ENCODE measurements at regions not wholly inside any gene's neighbourhood (a gene's known extent, or its start where the extent isn't known, plus 50 kb on each side); places are given as distances from the start of the nearest gene placed in this dataset.
"Not testable (repeated sequence)": the region's sequence is repeated elsewhere in the genome, so short reads cannot be mapped to it uniquely, and the experiment has no call there.

GRCh38 chr22:47356511-47357011 lies 594.1 kb downstream of the TBC1D22A start:
- DNase-seq (ENCODE audit: extremely low read depth in 1 of 2, low read depth in 1 of 2) = no peak

GRCh38 chr22:47355776-47356510 lies 593.5 kb downstream of the TBC1D22A start:
- DNase-seq (ENCODE audit: extremely low read depth in 1 of 2, low read depth in 1 of 2) = no peak

GRCh38 chr22:47355388-47355725 lies 592.9 kb downstream of the TBC1D22A start:
- no peak for DNase-seq (ENCODE audit: extremely low read depth in 1 of 2, low read depth in 1 of 2)

- no peak for DNase-seq (ENCODE audit: extremely low read depth in 1 of 2, low read depth in 1 of 2)
Measured at GRCh38 chr22:47354668-47355387, 592.4 kb downstream of the TBC1D22A start.

DNA sequence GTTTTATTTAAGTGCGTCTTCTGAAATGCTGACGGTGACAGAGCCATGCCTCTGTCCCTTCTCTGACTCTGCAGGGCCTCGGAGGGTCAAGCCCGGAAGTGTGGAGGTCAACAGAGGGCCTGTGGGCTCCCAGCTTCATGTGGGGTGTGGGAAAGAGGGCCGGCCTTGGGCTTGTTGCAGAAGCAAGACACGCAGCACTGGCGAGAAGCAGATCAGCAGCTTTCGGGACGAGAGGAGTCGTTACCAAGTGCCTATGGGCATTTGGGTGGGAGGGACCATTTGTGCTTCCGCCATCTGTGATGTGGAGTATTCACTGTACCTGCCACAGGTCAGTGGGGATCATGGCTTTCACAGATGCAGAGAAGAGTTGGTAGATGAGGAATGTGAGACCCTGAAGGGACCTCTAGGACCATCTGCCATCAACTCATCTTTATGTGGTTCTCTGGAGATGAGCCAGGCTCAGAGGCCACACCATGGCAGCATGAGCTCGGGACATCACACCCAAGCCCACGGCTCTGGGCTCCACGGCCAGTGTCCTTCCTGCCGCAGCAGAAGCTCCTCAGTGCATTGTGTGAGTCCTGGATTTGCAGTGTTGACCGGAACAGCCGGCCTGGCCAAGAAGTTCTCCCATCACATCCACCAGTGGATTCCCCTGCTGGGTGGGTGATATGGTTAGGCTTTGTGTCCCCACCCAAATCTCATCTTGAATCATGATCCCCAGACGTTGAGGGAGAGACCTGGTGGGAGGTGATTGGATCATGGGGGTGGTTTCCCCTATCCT lies 590.7 kb downstream of the TBC1D22A start:
- DNase-seq (ENCODE audit: extremely low read depth in 1 of 2, low read depth in 1 of 2) = no peak

DNA sequence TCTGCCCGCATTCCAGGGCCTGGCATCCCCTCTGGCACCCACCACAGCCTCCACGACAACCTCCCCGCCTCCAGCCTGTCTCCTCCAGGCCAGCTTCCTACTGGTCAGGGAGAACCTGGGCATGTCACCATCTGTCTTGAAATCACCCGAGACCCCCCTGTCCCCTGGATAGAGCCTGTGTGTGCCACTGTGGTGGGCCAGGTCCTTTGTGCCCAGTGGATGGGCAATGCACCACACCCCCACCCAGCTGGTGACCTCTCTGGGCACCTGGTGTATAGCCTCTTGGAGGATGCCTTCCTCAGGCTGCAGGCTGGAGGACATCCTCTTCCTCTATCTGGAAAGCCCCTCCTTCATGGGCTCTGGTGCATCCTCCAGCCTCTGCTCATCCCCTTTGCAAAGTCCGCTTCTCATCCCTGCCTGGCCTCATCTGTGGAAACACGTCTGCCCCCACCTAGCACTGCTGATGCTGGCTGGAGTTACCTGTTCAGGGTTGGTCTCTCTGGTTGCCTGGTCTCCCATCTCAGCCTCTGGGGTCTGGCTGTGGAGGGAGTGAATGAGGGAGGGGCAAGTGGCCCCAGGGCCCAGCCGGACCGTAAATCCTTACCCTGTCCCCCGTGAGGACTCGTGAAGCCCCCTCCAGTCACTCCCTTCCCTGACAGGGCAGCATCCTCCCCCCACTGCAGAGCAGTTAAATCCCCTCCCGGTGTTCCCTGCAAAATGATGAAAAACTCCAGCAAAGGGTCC lies 589.6 kb downstream of the TBC1D22A start:
- DNase-seq (ENCODE audit: extremely low read depth in 1 of 2, low read depth in 1 of 2) = no peak

DNA sequence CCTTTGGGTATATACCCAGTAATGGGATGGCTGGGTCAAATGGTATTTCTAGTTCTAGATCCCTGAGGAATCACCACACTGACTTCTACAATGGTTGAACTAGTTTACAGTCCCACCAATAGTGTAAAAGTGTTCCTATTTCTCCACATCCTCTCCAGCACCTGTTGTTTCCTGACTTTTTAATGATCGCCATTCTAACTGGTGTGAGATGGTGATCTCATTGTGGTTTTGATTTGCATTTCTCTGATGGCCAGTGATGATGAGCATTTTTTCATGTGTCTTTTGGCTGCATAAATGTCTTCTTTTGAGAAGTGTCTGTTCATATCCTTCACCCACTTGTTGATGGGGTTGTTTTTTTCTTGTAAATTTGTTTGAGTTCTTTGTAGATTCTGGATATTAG lies 583.8 kb downstream of the TBC1D22A start:
- DNase-seq (ENCODE audit: extremely low read depth in 1 of 2, low read depth in 1 of 2) = not testable (repeated sequence)

- no peak for DNase-seq (ENCODE audit: extremely low read depth in 1 of 2, low read depth in 1 of 2)
Measured at GRCh38 chr22:47345025-47345424, 582.6 kb downstream of the TBC1D22A start.

DNA sequence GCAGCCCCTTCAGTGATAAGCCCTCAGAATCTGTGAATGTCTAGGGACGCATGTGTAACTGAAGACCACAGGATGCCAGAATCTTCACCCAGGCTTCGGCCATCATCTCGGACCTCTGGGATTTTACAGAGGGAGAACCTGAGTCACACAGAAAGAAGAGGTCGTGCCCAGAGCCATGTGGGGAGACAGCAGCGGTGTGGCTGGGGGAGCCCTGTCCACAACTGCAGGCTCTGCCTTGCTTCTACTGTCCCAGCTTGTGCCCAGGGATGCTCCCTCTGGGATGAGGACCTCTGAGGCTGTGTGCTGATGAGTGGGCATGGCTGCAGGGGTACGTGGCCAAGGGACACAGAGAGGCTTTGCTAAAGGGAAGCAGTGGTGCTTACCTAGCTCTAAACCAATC lies 582.0 kb downstream of the TBC1D22A start:
- DNase-seq (ENCODE audit: extremely low read depth in 1 of 2, low read depth in 1 of 2) = no peak

DNA sequence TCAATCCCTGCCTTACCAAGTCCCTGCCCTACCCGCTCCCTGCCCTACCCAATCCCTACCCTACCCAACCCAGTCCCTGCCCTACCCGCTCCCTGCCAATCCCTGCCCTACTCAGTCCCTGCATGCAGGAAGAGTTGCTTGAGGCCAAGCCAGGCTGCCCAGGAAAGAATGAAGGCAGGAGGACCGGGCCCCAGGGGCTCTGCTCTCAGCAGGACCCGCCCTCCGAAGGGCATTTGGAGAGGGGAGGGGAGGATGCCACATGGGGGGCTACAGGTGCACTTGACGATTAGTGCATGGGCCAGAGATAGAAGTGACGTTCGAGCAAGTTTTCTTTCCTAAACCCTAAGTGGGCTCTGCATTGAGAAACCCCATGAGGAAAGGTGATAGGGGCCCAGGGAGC lies 581.2 kb downstream of the TBC1D22A start:
- DNase-seq (ENCODE audit: extremely low read depth in 1 of 2, low read depth in 1 of 2) = no peak

- DNase-seq (ENCODE audit: extremely low read depth in 1 of 2, low read depth in 1 of 2) = no peak
Measured at GRCh38 chr22:47342446-47342845, 580.0 kb downstream of the TBC1D22A start.

DNA sequence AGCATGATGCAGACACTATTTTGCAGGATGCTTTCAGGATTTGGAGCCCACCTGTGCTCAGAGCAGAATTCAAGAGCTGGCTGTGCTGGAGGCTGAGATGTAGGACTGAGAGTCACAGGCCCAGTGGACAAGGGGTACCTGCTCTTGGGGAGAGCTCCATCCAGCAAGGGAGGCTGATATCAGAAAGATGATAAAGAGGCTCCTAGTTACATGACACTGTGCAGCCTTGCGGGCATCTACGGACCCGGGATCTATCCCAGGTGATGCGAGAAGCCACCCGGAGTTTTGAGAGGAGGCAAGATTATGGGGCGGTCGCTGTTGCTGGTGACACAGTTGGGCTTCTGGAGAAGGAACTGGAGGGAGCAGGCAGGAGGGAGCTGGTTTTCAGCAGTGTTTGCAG lies 579.0 kb downstream of the TBC1D22A start:
- no peak for DNase-seq (ENCODE audit: extremely low read depth in 1 of 2, low read depth in 1 of 2)

DNA sequence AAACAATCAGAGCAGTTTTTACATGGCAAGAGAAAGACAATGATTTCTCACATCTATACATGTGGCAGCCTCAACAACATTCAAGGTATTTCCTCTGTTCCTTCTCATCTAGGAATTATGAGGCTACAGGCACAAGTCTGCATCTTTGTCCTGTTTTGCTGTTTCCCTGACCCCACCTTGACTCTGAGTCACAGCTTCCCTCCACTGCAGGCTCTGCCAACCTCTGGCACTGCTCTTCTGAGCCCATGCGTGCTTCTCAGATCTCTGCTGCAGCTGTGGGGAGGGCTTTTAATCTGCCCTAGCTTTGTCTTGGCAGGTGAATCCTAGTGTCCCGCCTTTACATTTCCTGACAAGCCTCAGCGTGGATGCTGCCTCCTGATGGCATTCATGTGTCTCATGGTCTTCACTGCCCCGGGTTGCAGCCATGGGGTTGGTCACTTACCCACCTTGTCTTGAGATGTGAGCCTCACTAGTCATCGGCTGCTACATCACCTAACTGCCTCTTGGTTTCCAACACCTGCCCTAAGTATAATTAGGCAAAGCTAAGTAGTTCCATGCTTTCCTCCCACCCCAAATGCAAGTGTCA lies 578.5 kb downstream of the TBC1D22A start:
- DNase-seq (ENCODE audit: extremely low read depth in 1 of 2, low read depth in 1 of 2) = no peak

- no peak for DNase-seq (ENCODE audit: extremely low read depth in 1 of 2, low read depth in 1 of 2)
Measured at GRCh38 chr22:47337161-47337621, 574.7 kb downstream of the TBC1D22A start.

GRCh38 chr22:47335958-47336357 lies 573.5 kb downstream of the TBC1D22A start:
- no peak for DNase-seq (ENCODE audit: extremely low read depth in 1 of 2, low read depth in 1 of 2)

- no peak for DNase-seq (ENCODE audit: extremely low read depth in 1 of 2, low read depth in 1 of 2)
Measured at GRCh38 chr22:47335460-47335859, 573.0 kb downstream of the TBC1D22A start.

DNA sequence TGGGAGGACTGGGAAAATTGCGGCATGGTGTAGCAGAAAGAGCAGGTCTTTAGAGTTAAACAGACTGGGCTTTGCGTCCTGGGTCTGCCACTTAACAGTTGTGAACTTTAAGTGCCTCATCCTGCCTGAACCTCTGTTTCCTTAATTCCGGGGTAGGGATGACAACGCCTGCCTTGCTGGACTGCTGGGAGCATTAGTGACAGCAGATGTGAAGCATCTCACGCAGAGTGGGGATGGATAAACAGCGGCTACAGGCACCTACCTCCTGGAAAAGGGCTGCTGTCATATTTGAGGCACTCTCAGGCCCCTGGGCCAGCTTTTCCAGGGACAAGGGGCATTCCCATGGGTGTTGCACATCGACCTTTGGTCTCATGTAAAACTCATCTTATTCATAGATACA lies 572.2 kb downstream of the TBC1D22A start:
- DNase-seq (ENCODE audit: extremely low read depth in 1 of 2, low read depth in 1 of 2) = no peak

DNA sequence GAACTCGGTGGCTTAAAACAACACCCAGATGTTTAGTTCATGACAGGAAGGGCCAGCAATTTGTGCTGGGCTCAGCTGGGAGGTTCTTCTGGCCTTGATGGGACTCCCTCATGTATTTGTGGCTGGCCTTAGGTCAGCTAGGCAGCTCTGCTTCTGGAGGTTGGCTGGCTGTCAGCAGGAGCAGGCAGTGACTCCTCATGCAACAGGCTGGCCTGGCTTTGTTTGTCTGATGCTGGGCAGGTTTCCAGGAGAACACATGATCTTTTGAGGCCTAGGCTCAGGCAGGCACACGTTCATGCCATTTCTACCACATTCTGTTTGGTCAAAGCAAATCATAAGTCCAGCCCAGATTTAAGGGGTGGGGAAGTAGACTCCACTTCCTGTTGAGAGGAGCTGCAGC lies 571.2 kb downstream of the TBC1D22A start:
- no peak for DNase-seq (ENCODE audit: extremely low read depth in 1 of 2, low read depth in 1 of 2)

GRCh38 chr22:47332246-47332980 lies 570.0 kb downstream of the TBC1D22A start:
- DNase-seq (ENCODE audit: extremely low read depth in 1 of 2, low read depth in 1 of 2) = no peak

DNA sequence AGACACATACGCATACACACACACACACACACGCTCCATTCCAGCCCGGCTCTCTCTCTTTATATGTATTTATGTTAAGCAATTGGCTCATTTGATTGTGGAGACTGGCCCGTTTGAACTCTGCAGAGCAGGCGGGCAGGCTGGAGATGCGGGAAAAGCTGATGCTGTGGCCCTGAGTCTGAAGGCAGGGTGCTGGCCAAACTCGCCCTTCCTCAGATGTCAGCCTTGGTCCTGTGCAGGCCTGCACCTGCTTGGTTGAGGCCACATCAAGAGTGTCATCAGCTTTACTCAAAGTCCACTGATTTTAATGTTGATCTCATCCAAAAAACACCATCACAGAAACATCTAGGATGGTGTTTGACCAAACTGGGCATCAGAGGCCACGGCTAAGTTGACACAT lies 569.3 kb downstream of the TBC1D22A start:
- DNase-seq (ENCODE audit: extremely low read depth in 1 of 2, low read depth in 1 of 2) = no peak
